H9 (cell line): ENCODE measurements at regions not wholly inside any gene's neighbourhood (a gene's known extent, or its start where the extent isn't known, plus 50 kb on each side); places are given as distances from the start of the nearest gene placed in this dataset.

Experiments used
- DNase-seq: peaks from one replicate; pipeline ENCODE4 v3.0.0-alpha.2; 2017
- H2AFZ ChIP-seq: one replicate; pipeline ENCODE4 v1.6.1; 2013; ENCODE audit warnings: mild to moderate bottlenecking, low read length, control low read depth, moderate library complexity
- H2AK5ac ChIP-seq: 2 replicates; pipeline ENCODE4 v1.6.1; 2013; ENCODE audit warnings: low read length, control low read depth, mixed read lengths; ENCODE audit not compliant: insufficient read length
- H2BK120ac ChIP-seq: one replicate; pipeline ENCODE4 v1.6.1; 2013; ENCODE audit warnings: low read depth, mild to moderate bottlenecking, low read length, control low read depth, inconsistent platforms; ENCODE audit not compliant: poor library complexity, severe bottlenecking
- H2BK12ac ChIP-seq: 2 replicates; pipeline ENCODE4 v1.6.1; 2013; ENCODE audit warnings: low read length, control low read depth, mixed read lengths, low read depth; ENCODE audit not compliant: insufficient read length
- H2BK15ac ChIP-seq: 2 replicates; pipeline ENCODE4 v1.6.1; 2013; ENCODE audit warnings: low read depth, low read length, control low read depth
- H2BK20ac ChIP-seq: one replicate; pipeline ENCODE4 v1.6.1; 2013; ENCODE audit warnings: low read depth, mild to moderate bottlenecking, low read length, control low read depth, inconsistent platforms; ENCODE audit not compliant: poor library complexity, severe bottlenecking
- H2BK5ac ChIP-seq: 2 replicates; pipeline ENCODE4 v1.6.1; 2013; ENCODE audit warnings: low read length, control low read depth, mixed read lengths; ENCODE audit not compliant: insufficient read length
- H3K14ac ChIP-seq: 2 replicates; pipeline ENCODE4 v1.6.1; 2013; ENCODE audit warnings: low read length, control low read depth; ENCODE audit not compliant: insufficient read depth
- H3K18ac ChIP-seq: 2 replicates; pipeline ENCODE4 v1.6.1; 2013; ENCODE audit warnings: low read depth, mild to moderate bottlenecking, mixed read lengths, low read length, control low read depth; ENCODE audit not compliant: insufficient read length
- H3K23ac ChIP-seq: 2 replicates; pipeline ENCODE4 v1.6.1; 2013; ENCODE audit warnings: low read length, control low read depth, mixed read lengths, low read depth; ENCODE audit not compliant: insufficient read length
- H3K23me2 ChIP-seq: 2 replicates; pipeline ENCODE4 v1.6.1; 2013; ENCODE audit warnings: low read depth, mild to moderate bottlenecking, mixed read lengths, low read length, control low read depth; ENCODE audit not compliant: insufficient read length, poor library complexity, severe bottlenecking
- H3K27ac ChIP-seq: 2 replicates; pipeline ENCODE4 v1.5.1; 2013; ENCODE audit warnings: low read length, control low read depth, mixed read lengths, low read depth; ENCODE audit not compliant: insufficient read length
- H3K27me3 ChIP-seq: 2 replicates; pipeline ENCODE4 v1.6.1; 2013; ENCODE audit warnings: low read length, control low read depth, inconsistent platforms; ENCODE audit not compliant: insufficient read depth
- H3K4ac ChIP-seq: 2 replicates; pipeline ENCODE4 v1.6.1; 2013; ENCODE audit warnings: low read depth, mild to moderate bottlenecking, control low read depth, inconsistent platforms, low read length, moderate library complexity
- H3K4me1 ChIP-seq: 2 replicates; pipeline ENCODE4 v1.6.1; 2013; ENCODE audit warnings: low read length, control low read depth, inconsistent platforms; ENCODE audit not compliant: insufficient read depth
- H3K4me2 ChIP-seq: 2 replicates; pipeline ENCODE4 v1.6.1; 2013; ENCODE audit warnings: low read length, control low read depth, mixed read lengths; ENCODE audit not compliant: insufficient read length, insufficient read depth
- H3K56ac ChIP-seq: 2 replicates; pipeline ENCODE4 v1.6.1; 2013; ENCODE audit warnings: low read depth, mild to moderate bottlenecking, mixed read lengths, low read length, control low read depth; ENCODE audit not compliant: insufficient read length
- H3K79me1 ChIP-seq: 2 replicates; pipeline ENCODE4 v1.6.1; 2013; ENCODE audit warnings: low read depth, mild to moderate bottlenecking, moderate library complexity, low read length, control low read depth, inconsistent platforms; ENCODE audit not compliant: insufficient read depth, poor library complexity, severe bottlenecking
- H3K79me2 ChIP-seq: 2 replicates; pipeline ENCODE4 v1.6.1; 2013; ENCODE audit warnings: low read length, control low read depth, inconsistent platforms; ENCODE audit not compliant: insufficient read depth
- H3K9ac ChIP-seq: 2 replicates; pipeline ENCODE4 v1.6.1; 2013; ENCODE audit warnings: low read length, control low read depth, mixed read lengths; ENCODE audit not compliant: insufficient read length; ENCODE audit errors: extremely low read depth
- H3K9me3 ChIP-seq: one replicate; pipeline ENCODE4 v1.6.1; 2013; ENCODE audit warnings: low read depth, low read length, inconsistent platforms; ENCODE audit not compliant: control insufficient read depth
- H3T11ph ChIP-seq: one replicate; pipeline ENCODE4 v1.6.1; 2013; ENCODE audit warnings: mild to moderate bottlenecking, low read length, control low read depth, inconsistent platforms
- H4K20me1 ChIP-seq: one replicate; pipeline ENCODE4 v1.6.1; 2013; ENCODE audit not compliant: control insufficient read depth, insufficient read length, insufficient read depth
- H4K5ac ChIP-seq: 2 replicates; pipeline ENCODE4 v1.6.1; 2013; ENCODE audit warnings: low read depth, mild to moderate bottlenecking, mixed read lengths, low read length, control low read depth; ENCODE audit not compliant: insufficient read length
- H4K8ac ChIP-seq: replicated peaks from 2 replicates; pipeline ENCODE4 v1.6.1; 2013; ENCODE audit warnings: low read length, control low read depth, mixed read lengths, low read depth; ENCODE audit not compliant: insufficient read length
- H4K91ac ChIP-seq: 2 replicates; pipeline ENCODE4 v1.6.1; 2013; ENCODE audit warnings: low read depth, mild to moderate bottlenecking, moderate library complexity, mixed read lengths, low read length, control low read depth; ENCODE audit not compliant: insufficient read length
- H3K27ac Mint-ChIP-seq, 3 experiments: 2 replicates in 2 of 3; 3 replicates in 1 of 3; pipeline ENCODE4 v1.8.0; 2020 to 2021; ENCODE audit warnings: mixed read lengths in 3 of 3, mild to moderate bottlenecking in 1 of 3, moderate library complexity in 1 of 3
- H3K27me3 Mint-ChIP-seq: 2 replicates; pipeline ENCODE4 v1.8.0; 2021; ENCODE audit warnings: low read depth, mild to moderate bottlenecking, moderate library complexity, mixed read lengths
- H3K36me3 Mint-ChIP-seq, 3 experiments: 2 replicates in 2 of 3; 3 replicates in 1 of 3; pipeline ENCODE4 v1.8.0; 2020 to 2021; ENCODE audit warnings: low read depth in 3 of 3, mixed read lengths in 3 of 3; ENCODE audit not compliant: insufficient read depth in 1 of 3
- H3K4me1 Mint-ChIP-seq, 2 experiments: 2 replicates each; pipeline ENCODE4 v1.8.0; 2020; ENCODE audit warnings: mixed read lengths in 2 of 2
- H3K4me3 Mint-ChIP-seq, 2 experiments: 2 replicates in 1 of 2; 3 replicates in 1 of 2; pipeline ENCODE4 v1.8.0; 2020 to 2021; ENCODE audit warnings: mild to moderate bottlenecking in 2 of 2, mixed read lengths in 2 of 2, moderate library complexity in 1 of 2
- H3K9me3 Mint-ChIP-seq, 2 experiments: 2 replicates in 1 of 2; 3 replicates in 1 of 2; pipeline ENCODE4 v1.8.0; 2020; ENCODE audit warnings: mild to moderate bottlenecking in 2 of 2, mixed read lengths in 2 of 2, moderate library complexity in 1 of 2
- WGBS: extraction: QIAGEN DNeasy Blood & Tissue Kit; methylation state at CpG from one replicate; pipeline ENCODE4 v1.1.7; 2013; ENCODE audit warnings: missing lambda C conversion rate, low lambda C conversion rate, mixed read lengths; ENCODE audit not compliant: insufficient read length; ENCODE audit errors: extremely low coverage; 5-methylcytosine and 5-hydroxymethylcytosine counted together
- TF ChIP-seq, protein P1 (sequence below): fragments of 200-600 bp; sonication (generic); conservative IDR thresholded peaks from 3 replicates; pipeline ENCODE4 v1.8.0; 2021; ENCODE audit warnings: antibody characterized with exemption, mild to moderate bottlenecking

DNA sequence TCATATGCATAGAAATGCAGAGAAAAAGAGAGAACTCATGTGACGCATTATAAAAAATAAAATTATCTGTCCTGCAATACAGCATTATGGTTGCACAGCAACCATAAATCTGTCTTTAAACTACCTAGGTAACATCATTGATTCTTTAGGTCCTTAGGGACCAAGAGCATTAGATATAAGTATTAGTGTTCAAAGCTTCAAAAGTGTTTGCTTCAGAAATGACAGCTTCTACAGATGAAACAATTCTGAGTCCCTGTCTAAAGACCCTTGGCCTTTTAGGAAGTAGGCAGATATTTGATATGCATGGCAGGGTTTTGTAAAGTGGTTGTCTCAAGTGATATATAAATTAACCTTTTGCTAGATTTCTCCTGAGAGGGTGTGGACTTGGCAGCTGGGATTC lies 454.2 kb downstream of the GBE1 start:
- Mint-ChIP-seq H3K4me3 (no peak overlapping the region), H3K9me3 (no peaks in the 10 kb centered on the region), H3K27me3 (no peaks in the 10 kb centered on the region), H3K27ac (no peak overlapping the region), H3K36me3 (no peaks in the 10 kb centered on the region), H3K4me1 (no peaks in the 10 kb centered on the region)
- H2BK120ac ChIP-seq, result no peak overlapping the region
- no peak overlapping the region for H2AFZ ChIP-seq
- H3K9me3 ChIP-seq, result no peaks in the 10 kb centered on the region
- H3K27me3 ChIP-seq, result no peaks in the 10 kb centered on the region
- no peaks in the 10 kb centered on the region for H3K23me2 ChIP-seq
- DNase-seq, result no peak
- no peak overlapping the region for H3K27ac ChIP-seq
- H3K79me1 ChIP-seq, result no peaks in the 10 kb centered on the region
- H2AK5ac ChIP-seq, result no peak overlapping the region
- H3T11ph ChIP-seq, result no peak overlapping the region
- no peak overlapping the region for H3K9ac ChIP-seq
- H4K91ac ChIP-seq, result no peak overlapping the region
- H3K4ac ChIP-seq, result no peak overlapping the region
- H4K20me1 ChIP-seq, result no peaks in the 10 kb centered on the region
- TF ChIP-seq, protein P1, sequence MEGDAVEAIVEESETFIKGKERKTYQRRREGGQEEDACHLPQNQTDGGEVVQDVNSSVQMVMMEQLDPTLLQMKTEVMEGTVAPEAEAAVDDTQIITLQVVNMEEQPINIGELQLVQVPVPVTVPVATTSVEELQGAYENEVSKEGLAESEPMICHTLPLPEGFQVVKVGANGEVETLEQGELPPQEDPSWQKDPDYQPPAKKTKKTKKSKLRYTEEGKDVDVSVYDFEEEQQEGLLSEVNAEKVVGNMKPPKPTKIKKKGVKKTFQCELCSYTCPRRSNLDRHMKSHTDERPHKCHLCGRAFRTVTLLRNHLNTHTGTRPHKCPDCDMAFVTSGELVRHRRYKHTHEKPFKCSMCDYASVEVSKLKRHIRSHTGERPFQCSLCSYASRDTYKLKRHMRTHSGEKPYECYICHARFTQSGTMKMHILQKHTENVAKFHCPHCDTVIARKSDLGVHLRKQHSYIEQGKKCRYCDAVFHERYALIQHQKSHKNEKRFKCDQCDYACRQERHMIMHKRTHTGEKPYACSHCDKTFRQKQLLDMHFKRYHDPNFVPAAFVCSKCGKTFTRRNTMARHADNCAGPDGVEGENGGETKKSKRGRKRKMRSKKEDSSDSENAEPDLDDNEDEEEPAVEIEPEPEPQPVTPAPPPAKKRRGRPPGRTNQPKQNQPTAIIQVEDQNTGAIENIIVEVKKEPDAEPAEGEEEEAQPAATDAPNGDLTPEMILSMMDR, result no peak
- H3K79me2 ChIP-seq, result no peaks in the 10 kb centered on the region
- H3K14ac ChIP-seq, result no peak overlapping the region
- no peak overlapping the region for H3K18ac ChIP-seq
- no peak overlapping the region for H4K5ac ChIP-seq
- no peak overlapping the region for H2BK20ac ChIP-seq
- no peak overlapping the region for H2BK12ac ChIP-seq
- no peak overlapping the region for H2BK5ac ChIP-seq
- no peak overlapping the region for H3K23ac ChIP-seq
- no peak overlapping the region for H4K8ac ChIP-seq
- WGBS, result no CpG with 5 or more reads among the region's 1 CpG
- H2BK15ac ChIP-seq, result no peak overlapping the region
- H3K4me2 ChIP-seq, result no peak overlapping the region
- H3K4me1 ChIP-seq, result no peaks in the 10 kb centered on the region
- H3K56ac ChIP-seq, result no peak overlapping the region
